ENCODE measurements at regions not wholly inside any gene's neighbourhood (a gene's known extent, or its start where the extent isn't known, plus 50 kb on each side); places are given as distances from the start of the nearest gene placed in this dataset.

DNA sequence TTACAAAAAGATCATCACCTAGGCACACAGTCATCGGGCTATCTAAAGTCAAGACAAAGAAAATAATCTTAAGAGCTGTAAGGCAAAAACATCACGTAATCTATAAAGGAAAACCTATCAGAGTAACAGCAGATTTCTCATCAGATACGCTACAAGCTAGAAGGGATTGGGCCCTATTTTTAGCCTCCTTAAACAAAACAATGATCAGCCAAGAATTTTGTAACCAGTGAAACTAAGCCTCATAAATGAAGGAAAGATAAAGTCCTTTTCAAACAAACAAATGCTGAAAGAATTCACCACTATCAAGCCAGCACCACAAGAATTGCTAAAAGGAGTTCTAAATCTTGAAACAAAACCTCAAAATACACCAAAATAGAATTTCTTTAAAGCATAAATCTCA lies 191.6 kb upstream of the BMP4 start:
- no peak for FAIRE-seq
- DNase-seq (ENCODE audit: insufficient read length, low spot score) = no peak
- no peak for TF ChIP-seq POLR2A (IDR thresholded peaks at IDR 0.05; ENCODE audit: low read depth, low read length)

DNA sequence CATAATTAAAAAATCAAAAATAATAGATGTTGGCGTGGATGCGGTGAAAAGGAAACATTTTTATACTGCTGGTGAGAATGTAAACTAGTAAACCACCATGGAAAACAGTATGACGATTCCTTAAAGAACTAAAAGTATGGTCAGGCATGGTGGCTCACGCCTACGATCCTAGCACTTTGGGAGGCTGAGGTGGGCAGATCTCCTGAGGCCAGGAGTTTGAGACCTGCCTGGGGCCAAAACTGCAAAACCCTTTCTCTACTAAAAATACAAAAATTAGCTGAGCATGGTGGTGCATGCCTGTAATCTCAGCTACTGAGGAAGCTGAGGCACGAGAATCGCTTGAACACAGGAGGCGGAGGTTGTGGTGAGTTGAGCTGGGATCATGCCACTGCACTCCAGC lies 195.7 kb upstream of the BMP4 start:
- TF ChIP-seq POLR2A (IDR thresholded peaks at IDR 0.05; ENCODE audit: low read depth, low read length) = no peak
- no peak for DNase-seq (ENCODE audit: insufficient read length, low spot score)
- FAIRE-seq = no peak

DNA sequence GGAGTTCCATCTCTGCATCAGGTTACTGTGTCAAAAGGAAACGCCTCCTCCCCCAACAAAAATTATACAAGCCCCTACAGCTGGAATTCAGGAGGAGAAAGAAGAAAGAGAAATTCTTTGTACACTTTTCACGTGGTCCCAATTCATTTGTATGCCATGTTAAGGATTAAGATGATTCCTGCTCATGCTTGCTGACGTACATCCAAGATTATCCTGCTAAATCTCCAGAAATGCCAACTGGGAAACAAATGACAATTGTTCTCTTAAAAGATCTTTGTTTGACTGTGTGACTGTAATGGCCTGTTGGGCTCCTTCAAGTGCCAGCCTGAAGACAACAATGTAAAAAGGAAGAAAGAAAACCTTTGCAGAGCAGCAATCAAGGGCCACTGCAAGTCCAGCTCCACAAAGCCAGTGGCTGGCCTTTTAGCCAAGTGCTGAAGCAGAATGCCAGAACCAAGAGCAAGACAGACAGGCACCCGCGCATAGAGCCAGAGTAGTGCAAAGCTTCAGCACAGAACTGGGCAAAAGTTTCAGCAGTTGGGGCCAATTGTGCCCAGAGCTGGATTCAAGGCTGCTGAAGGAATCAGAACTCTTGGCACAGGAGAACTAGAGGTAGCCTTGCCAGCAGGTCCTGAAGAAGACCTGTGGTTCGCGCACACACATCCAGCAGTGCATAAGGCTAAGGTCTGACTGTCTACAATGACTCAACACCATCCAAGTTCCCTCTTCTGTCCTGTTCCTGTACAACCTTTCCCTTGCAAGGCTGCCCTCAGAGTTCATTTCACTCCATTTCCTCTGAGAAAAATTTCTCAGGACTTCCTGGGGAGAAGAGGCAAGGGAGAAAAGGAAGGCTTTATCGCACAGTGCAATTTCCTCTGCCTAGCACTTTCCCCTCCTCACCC lies 209.7 kb upstream of the BMP4 start:
- TF ChIP-seq POLR2A (IDR thresholded peaks at IDR 0.05; ENCODE audit: low read depth, low read length) = no peak
- FAIRE-seq = no peak
- DNase-seq (ENCODE audit: insufficient read length, low spot score) = no peak

DNA sequence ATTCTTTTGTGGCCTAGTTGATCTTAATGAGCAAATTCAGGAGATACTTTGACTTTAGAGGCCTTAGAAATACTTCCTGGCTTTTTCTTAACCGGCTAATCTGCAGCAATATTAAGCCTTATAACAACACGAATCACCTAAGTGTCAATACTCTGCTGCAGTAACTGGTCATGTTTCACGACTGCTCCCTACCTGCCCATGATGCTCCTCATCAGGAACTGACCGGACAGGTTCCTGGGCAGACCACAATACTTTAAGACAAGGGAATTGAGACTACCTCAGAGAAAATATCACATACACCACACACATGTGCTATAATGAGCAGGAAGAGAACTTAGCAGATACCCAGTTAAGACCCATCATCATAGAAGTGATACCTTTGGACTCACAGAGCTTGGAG lies 211.9 kb upstream of the BMP4 start:
- DNase-seq (ENCODE audit: insufficient read length, low spot score) = no peak
- FAIRE-seq = no peak
- no peak for TF ChIP-seq POLR2A (IDR thresholded peaks at IDR 0.05; ENCODE audit: low read depth, low read length)

DNA sequence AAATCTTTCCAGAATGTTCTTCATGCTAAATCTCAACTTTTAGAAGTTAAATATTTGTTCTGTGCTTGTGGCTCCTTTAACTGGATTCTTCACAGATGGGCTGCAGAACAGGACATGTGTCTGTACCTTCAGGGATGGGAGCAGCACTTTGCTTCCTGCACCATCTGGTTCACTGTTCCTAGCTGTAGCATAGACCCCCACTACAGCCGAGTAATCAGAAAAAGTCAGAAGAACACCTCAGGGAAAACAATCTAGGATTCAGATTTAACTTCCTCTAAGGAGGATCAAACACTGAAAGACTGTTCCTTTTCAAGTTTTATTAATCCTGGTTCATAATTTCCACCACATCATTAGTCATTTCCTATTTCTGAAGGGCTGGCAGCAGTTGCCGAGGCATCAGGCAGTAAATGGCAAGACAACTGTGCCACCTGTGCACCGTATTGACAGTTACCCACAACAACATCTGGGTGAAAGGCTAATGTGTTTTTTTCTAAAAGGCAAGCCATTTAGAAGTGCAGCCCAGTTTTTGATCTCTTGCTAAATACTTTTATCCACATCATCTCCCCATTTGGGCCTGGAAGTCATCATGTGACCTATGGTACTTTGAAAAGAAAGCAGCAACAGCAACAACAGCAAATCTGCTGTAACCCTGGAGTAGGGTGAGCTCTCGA lies 212.8 kb upstream of the BMP4 start:
- no peak for TF ChIP-seq POLR2A (IDR thresholded peaks at IDR 0.05; ENCODE audit: low read depth, low read length)
- FAIRE-seq = peak; percentile 88
- no peak for DNase-seq (ENCODE audit: insufficient read length, low spot score)

DNA sequence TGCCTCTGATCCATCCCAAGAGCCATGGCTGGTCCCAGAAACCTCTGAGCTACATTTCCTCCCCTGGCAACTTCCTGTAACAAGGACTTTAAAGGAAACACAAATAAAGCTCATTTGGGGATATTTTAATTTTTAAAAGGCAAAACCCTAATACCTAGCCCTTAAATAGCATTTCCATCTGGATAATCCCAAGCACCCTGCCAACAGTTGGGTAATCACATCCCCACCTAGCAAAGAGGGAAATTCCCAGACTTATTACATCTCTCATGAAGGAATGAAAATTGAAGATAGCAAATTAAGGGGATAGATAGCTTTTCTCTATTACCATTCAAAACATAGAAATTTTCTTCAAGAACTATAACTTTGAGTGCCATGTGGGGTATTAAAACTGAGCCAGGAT lies 213.7 kb upstream of the BMP4 start:
- FAIRE-seq (no peak), DNase-seq (ENCODE audit: insufficient read length, low spot score) (no peak)
- no peak for TF ChIP-seq POLR2A (IDR thresholded peaks at IDR 0.05; ENCODE audit: low read depth, low read length)

DNA sequence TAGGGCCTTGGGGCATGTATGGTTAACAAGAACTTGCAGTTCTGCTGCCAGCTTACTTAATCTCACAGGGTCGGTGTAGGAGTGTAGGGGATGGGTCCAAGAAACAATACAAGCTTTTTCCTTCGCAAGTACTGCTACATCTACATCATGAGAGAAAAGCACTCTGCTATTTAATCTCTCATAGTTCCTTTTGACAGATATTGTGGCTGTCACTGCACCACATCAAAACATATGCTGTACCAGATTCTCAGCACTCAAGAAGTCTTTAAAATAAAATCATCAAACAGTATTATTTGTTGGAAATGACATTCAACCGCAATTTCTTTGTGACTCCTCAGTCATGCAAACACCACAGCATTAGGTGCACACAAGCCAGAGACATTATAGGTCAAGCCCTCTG lies 215.5 kb upstream of the BMP4 start:
- no peak for TF ChIP-seq POLR2A (IDR thresholded peaks at IDR 0.05; ENCODE audit: low read depth, low read length)
- FAIRE-seq (no peak), DNase-seq (ENCODE audit: insufficient read length, low spot score) (no peak)

DNA sequence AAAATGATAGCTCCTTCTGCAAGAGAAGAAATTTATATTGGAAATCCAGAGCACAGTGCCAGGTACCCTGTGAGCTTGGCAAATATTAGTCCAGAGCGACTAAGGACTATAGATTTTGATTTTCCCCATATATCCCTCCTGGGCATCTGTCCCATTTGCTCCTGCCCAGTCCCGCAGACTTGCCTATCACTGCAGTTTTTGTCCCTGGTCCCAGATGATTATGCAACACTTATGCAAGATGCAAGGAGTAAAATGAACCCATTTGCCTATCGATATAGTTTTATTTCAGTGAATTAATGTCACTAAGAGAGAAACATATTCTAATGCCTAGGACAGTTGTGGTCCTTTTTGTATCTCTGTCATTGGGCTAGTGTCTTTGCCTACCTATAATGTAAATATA lies 215.9 kb upstream of the BMP4 start:
- DNase-seq (ENCODE audit: insufficient read length, low spot score) (no peak), FAIRE-seq (no peak)
- no peak for TF ChIP-seq POLR2A (IDR thresholded peaks at IDR 0.05; ENCODE audit: low read depth, low read length)

DNA sequence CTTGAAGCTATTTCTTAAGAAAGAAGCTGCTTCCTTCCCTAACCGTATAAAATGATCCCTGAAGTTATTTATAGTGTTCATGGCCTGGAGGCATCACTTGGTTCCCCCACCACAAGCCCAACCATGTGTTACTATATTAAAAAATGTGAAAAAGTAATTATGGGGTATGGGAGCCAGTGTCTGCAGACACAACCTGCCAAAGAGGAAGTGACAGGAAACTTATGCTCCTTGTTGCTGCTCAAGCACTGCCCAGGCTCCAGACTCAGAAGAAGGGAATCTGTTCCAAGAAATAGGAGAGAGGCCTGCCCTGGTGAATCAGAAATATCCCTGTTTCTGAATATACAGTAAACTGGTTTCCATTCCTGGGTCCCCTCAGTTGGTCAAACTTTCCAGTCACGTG lies 217.2 kb upstream of the BMP4 start:
- DNase-seq (ENCODE audit: insufficient read length, low spot score) (no peak), FAIRE-seq (no peak)
- TF ChIP-seq POLR2A (IDR thresholded peaks at IDR 0.05; ENCODE audit: low read depth, low read length) = no peak

DNA sequence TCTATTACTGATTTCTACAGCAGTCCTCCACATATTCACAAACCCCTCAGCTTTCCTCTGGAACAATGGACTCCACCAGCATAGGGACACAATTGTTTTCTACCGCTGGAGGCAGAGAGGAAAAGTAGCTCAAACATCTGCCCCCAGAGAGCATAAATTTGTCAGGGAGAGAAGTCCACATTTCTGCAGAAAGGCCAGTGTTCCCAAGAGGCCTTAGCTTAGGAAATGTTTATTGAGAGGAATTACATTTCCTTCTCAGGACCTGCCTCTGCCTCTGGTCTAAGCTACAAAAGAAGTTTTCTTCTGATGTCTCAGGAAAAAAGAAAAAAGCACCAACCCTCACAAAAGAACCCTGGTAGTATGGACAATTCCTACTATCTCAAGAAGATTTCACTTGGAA lies 217.8 kb upstream of the BMP4 start:
- FAIRE-seq (no peak), DNase-seq (ENCODE audit: insufficient read length, low spot score) (no peak)

DNA sequence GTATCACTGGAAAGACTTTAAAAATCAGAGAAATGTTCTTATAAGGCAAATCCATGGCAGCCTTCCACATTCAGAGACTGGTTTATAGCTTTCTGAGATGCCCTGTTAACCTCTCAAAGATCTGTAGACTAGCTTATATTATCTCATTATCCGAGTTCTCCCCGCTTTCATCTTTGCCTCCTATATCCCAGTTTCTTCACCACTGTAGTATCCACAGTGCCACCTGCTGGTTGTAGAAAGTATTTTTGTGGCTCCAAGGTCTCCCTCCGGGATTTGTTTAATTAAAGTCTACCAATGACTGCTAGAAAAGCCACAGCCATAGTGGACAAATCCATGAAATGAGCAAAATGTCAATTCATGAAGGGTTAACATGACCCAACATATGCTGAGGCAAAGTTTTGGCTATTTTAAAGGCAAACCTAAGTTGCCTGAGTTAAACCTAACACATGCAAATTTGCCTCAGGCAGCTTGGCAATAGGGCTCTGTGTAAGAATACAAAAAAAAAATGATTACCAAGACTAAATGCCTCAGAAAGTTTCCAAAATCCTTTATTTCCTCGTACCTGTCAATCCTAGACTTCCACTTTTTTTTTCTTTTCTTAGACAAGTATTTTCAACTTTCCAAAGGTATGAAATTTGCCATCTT lies 218.8 kb upstream of the BMP4 start:
- TF ChIP-seq POLR2A (IDR thresholded peaks at IDR 0.05; ENCODE audit: low read depth, low read length) = no peak
- DNase-seq (ENCODE audit: insufficient read length, low spot score) = peak; percentile 29
- FAIRE-seq = peak; percentile 30

More for the DNA sequence above, 217.8 kb upstream of the BMP4 start:
- TF ChIP-seq POLR2A (IDR thresholded peaks at IDR 0.05; ENCODE audit: low read depth, low read length) = no peak

DNA sequence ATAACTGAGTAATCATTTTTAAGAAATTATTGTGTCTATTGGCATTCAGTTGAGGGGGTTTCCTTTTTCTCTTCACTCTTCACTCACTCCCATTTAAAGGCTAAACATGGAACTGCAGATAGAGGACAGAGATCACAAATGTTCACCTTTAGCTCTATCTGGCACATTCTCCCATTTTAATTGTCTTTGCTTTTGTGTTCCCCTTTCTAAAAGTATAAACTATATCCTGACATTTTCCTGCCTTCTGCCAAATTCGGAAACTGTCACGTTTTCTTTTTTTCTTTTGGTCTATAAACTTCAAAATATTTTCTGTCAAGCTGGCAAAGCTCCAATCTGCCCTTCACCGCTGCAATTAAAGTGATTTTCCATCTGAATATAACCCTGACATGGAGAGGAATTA lies 219.8 kb upstream of the CDKN3 start:
- no peak for FAIRE-seq
- TF ChIP-seq POLR2A (IDR thresholded peaks at IDR 0.05; ENCODE audit: low read depth, low read length) = no peak

DNA sequence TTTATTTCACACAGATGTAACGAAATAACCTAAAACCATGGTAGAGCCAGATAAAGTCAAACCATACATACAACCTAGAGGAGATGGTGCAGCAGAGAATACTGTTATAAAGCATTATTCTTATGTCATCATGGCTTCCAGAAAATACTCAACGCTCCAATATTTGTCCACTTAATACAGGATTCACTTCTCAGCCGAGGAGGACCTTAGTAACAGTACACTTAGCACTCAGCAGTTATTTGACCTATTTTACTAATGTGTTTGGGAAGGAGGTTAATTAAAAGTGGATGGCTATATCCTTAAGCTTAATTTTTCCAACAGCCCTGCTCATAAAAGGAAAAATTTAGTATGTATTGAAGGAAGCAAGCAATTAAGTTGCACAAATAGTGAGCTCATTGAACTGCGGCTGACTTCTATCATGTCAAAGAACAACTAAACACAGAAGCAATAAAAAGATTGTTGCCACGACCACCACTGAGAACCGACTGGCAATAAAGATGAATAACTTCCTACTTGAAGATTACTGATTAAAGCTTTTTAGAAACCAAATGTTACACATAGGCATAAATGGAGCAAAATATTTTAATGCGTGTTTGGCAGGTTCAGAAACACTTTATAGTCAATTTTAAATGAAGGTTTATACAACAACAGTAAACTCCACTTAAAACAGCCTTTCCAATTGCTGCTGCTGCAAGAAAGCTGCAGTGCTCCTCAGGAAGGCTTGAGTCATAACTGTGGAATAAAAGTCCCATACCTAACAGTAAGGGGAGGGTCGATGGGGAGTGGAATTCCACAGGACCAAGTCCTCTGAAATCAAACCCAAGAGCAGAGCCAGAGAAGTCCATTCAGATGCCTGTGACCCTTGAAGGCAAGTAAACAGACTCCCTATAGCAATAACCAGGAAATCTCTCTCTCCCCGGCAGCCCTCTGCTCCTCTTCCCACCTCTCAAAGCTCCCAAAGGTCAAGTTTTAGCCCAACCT lies 218.9 kb upstream of the CDKN3 start:
- FAIRE-seq = no peak
- DNase-seq (ENCODE audit: insufficient read length, low spot score) = no peak
- no peak for TF ChIP-seq POLR2A (IDR thresholded peaks at IDR 0.05; ENCODE audit: low read depth, low read length)

More for the DNA sequence above, 219.8 kb upstream of the CDKN3 start:
- no peak for DNase-seq (ENCODE audit: insufficient read length, low spot score)

Data from H54 (cell line).